Stimulated activated naive CD8-positive, alpha-beta T cell treated with anti-CD3 and anti-CD28 coated beads, Interleukin-15, Interleukin-2, amounts not matched to agents 100 U/mL and 50 U/mL, for 24 hours (primary cell): ENCODE measurements at regions not wholly inside any gene's neighbourhood (a gene's known extent, or its start where the extent isn't known, plus 50 kb on each side); places are given as distances from the start of the nearest gene placed in this dataset.
"Not testable (repeated sequence)": the region's sequence is repeated elsewhere in the genome, so short reads cannot be mapped to it uniquely, and the experiment has no call there.

Source experiments
- ATAC-seq: fragments of 150-1000 bp; cut with Tn5 transposase; one replicate; pipeline ENCODE4 v1.10.0; 2021
- DNase-seq: peaks from one replicate; pipeline ENCODE4 v3.0.0; 2021

DNA sequence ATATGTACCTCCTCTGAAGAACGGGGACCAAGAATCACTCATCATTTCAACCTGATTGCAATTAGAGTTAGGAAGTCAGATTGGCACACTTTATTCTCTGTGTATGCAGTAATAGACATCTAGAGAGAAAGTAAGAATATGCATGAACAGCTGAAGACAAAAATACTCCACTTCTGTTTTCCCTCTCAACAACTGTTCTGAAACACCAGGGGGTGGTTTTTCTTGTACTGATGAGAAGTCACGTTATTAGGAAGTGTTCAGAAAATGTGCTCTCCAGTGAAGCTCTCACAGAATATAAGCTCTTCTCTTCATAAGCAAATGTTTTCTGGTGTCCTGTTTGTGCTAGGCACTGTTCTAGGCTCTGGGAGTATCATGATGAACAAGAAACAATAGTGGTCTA, 531.7 kb upstream of the C9orf72 start:
- DNase-seq (no peak), ATAC-seq (no peak)

DNA sequence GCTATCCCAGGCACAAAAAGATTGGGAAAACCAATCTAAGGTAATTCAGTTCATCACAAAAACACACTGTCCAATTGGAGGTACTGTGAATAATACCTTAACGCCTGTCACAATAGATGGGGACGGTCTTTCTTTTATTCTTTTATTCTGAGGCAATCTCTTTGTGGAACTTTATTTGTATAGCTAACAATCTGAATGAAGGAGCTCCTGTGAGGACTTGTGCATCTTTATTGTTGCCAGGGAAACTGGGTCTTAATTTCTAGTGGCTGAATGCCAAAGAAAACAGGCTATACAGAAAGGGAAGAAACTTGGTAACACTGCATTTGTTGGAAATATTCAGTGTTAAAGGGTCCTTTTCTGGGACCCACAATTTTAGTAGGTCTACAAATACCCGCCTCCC, 546.9 kb upstream of the C9orf72 start:
- no peak for DNase-seq

GRCh38 chr9:28120626-28121025, 547.3 kb upstream of the C9orf72 start:
- DNase-seq, result no peak
- ATAC-seq, result no peak

More for the DNA sequence above, 546.9 kb upstream of the C9orf72 start:
- no peak for ATAC-seq

DNA sequence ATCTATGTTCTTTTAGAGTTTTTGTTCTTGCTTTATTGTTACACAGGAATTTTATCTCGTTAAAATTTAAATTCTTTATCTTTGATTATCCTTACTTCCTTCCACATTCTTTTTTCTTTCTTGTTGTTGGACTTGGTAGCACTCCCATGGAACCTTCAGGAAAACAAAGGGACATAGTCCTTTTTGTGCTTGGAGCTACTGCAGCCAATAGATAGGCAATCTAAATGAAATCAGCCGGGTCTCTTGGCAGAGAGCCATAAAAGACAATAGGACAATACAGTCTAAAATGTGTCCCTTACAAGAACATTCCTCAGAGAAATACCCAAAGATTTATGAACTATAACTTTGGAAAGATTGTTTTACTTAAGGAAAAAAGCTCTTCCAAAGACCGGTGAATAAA, 548.1 kb upstream of the C9orf72 start:
- ATAC-seq (no peak), DNase-seq (no peak)

DNA sequence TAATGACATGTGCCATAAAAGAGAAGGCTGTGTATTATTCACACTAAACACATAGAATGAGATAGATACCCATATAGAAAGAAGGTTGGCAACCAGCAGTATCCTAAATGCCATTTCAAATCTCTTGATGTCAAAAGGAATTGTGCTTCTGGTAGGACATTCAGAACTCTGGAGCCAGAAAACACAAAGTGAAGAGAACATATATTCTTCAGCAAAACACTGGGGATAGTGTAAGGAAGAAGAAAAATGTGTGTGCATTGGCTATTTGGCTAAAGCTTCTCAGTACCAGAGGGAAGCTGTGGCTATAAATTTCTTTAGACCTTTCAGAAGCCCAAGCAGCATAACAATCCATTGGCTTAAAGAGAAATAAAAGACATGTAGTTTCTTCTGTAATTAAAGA, 551.6 kb upstream of the C9orf72 start:
- no peak for DNase-seq

DNA sequence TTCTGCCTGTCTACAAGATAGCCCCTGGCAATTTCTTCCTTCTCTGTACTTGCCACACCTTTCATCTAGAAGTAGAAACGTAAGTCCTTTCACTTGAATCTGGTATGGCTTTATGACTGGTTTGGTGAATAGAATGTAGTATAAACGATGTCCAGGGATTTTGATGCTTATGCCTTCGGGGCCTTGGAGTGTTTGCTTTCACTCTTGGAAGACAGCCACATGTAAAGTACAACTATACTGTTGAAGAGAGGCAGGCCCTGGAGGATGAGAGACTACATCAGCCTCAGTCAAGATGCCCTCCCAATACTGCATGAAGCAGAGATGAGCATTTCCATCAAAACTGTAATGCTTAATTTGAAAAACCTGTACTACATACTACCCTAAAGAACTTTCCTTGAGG, 553.8 kb upstream of the C9orf72 start:
- ATAC-seq (no peak), DNase-seq (no peak)

More for the DNA sequence above, 551.6 kb upstream of the C9orf72 start:
- no peak for ATAC-seq

- ATAC-seq (no peak), DNase-seq (no peak)
Observed at GRCh38 chr9:28134446-28134976, 561.2 kb upstream of the C9orf72 start.

DNA sequence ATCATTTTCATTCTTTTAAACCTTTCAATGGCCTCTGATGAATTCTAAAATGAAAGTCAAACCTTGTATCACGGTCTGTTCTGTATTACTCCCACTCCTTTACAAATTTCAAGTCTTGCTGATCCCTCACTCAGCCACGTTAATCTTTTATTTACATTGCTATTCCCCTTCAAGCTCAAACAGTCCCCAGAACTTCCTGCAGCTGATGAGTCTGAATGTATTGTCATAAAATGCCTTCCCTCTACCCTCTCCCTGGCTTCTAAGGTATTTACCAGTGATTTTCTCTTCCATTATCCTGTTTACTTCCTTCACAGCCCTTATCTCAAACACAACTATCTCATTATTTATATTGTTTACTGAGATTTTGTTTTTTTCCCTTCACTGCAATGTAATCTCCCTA, 562.3 kb upstream of the C9orf72 start:
- DNase-seq, result no peak
- no peak for ATAC-seq

DNA sequence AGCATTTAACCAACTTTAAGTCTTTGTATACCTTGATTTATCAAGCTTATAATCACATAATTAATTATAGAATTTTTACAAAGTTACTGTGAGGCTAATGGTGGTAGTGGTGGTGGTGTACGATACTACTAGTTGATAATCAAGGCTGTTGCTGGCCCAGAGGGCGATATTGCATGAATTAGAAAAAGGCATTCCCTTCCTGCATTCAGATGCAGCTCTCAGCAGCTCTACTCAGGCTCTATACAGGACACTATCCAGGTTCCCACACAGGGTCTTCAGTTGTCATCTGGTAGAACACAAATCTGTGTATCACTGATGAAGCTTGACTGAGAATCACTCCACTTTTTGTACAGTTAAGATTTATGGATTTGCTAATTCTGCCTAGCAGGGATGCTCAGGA, 562.8 kb upstream of the C9orf72 start:
- ATAC-seq (no peak), DNase-seq (no peak)

DNA sequence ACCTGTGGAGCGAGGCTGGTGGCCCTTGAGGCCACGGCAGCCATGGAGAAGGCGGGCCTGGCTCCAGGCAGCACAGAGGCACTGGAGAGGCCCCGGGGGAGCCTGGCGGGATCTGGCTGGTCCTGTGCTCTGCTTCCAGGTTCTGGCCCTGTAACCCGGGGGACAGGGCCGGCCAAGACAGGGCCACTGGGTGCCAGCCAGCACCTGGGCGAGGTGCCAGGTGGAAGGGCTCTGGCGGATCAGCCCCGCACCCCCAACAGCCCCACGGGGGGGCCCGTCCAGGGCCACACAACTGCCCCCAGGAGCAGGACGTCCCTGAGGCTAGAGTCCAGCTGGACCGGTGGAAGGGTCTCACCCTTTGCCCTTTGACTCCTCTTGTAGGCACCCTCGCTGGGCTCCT, 574.1 kb upstream of the C9orf72 start:
- not testable (repeated sequence) for DNase-seq, ATAC-seq

DNA sequence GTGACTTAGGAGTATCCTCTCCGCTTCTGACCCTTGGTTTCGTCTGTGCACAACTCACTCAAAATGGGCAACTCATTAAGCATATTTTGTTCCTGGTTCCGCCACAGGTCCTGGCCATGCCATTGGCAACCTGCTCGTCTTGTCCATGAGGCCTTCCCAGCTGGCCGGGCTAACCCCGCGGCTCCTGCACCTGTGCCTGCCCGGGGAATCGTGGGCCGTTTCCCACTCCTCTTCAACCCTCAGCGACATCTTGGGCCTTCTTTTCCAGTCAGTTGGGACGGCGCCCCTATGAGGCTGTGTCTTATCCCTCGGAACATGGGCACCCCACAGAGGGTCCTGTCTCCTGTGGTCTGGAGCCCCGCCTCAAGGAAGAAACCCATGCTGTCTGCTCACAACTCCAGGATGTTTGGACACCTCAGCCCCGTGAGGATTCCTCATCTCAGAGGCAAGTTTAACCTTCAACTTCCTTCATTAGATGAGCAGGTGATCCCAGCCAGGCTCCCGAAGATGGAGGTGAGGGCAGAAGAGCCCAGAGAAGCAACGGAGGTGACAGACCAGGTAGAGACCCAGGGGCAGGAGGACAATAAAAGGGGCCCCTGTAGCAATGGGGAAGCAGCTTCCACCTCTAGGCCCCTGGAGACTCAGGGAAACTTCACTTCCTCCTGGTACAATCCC, 574.8 kb upstream of the C9orf72 start:
- DNase-seq, ATAC-seq: not testable (repeated sequence)

DNA sequence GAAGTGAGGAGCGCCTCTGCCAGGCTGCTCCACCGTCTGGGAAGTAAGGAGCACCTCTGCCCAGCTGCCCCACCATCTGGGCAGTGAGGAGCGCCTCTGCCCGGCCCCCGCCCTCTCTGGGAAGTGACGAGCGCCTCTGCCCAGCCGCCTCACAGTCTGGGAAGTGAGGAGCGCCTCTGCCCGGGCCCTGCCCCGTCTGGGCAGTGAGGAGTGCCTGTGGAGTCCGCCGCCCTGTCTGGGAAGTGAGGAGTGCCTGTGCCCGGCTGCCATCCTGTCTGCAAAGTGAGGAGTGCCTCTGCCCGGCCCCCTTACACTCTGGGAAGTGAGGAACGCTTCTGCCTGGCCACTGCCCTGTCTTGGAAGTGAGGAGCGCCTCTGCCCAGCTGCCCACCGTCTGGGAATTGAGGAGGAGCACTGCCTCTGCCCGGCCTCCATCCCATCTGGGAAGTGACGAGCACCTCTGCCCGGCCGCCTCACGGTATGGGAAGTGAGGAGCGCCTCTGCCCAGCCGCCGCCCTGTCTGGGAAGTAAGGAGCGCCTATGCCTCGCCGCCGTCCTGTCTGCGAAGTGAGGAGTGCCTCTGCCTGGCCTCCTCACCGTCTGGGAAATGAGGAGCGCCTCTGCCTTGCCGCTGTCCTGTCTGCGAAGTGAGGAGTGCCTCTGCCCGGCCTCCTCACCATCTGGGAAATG, 576.2 kb upstream of the C9orf72 start:
- not testable (repeated sequence) for DNase-seq, ATAC-seq

- ATAC-seq, result no peak
- no peak for DNase-seq
Observed at GRCh38 chr9:28155067-28155466, 581.8 kb upstream of the C9orf72 start.

DNA sequence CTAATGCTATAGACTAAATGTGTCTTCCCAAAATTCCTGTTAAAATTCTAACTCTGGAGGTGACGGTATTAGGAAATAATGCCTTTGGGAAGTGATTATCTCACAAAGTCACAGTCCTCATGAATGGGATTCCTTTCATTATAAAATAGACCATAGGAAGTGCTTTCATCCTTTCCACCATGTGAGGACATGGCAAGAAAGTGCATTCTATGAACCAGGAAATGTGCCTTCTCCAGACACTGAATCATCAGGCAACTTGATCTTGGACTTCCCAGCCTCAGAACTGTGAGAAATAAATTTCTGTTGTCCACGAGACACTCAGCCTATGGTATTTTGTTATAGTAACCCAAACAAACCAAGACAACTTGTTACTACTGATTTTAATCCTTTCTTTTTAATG, 582.4 kb upstream of the C9orf72 start:
- DNase-seq (no peak), ATAC-seq (no peak)

- DNase-seq (no peak), ATAC-seq (no peak)
Observed at GRCh38 chr9:28158451-28158850, 585.2 kb upstream of the C9orf72 start.

DNA sequence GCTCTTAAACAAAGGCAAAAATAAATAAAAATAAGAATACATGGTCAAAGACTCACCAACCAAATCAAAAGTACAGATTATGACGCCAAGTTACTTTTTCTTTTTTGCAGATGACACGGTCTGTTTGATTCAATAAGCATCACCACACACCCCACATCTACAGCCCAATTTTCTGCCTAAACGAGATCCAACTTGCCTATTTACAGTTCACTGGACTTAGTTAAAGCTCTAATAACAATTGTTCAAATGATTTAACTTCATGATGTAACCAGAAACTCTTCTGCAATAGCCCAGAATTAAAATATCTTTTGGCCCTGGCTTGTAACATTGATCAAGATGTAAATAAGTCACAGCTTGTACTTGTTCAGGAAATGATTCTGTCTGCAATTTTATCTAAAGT, 590.3 kb upstream of the C9orf72 start:
- DNase-seq (no peak), ATAC-seq (no peak)

GRCh38 chr9:28166179-28166578, 592.9 kb upstream of the C9orf72 start:
- ATAC-seq (no peak), DNase-seq (no peak)

DNA sequence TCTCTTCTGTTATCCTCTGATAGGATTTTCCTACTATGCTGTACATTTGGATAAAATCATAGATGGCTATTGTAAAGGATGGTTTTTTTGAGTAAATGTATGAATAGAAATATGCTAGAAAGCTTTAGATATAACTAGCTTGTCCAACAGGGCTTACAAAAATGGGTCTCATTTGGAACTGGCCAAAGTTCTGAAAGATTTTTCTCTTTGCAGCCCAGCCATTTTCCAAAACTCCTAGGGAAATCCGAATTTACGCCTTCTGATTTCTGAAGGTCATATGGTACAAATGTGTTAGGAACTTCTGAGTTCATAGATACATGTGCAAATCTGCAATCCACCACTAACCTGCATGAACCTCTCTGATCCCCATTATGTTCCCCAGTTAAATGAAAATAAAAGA, 603.9 kb upstream of the C9orf72 start:
- no peak for DNase-seq
- no peak for ATAC-seq

- DNase-seq, result no peak
- no peak for ATAC-seq
Observed at GRCh38 chr9:28177925-28178324, 604.6 kb upstream of the C9orf72 start.

DNA sequence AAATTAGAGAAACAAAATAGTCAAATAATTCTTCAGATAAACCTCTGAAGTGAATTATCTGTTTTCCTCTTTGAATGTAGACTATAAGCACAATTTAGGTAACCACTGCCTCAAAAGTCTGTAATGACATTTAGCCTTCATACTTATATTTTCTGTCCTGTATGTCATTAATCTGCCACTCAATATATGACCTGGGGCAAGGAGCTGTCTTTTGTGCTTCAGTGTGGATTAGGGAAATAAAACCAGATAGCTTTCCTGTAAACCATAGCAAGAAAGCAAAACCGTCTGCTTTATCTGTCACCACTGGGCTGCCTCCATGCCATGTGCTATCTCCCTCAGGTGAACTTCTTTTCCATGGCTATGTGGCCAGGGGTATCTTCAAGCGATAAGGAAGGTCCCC, 606.6 kb upstream of the C9orf72 start:
- no peak for DNase-seq
- ATAC-seq, result no peak

- ATAC-seq (no peak), DNase-seq (no peak)
Observed at GRCh38 chr9:28190981-28191380, 617.7 kb upstream of the C9orf72 start.

DNA sequence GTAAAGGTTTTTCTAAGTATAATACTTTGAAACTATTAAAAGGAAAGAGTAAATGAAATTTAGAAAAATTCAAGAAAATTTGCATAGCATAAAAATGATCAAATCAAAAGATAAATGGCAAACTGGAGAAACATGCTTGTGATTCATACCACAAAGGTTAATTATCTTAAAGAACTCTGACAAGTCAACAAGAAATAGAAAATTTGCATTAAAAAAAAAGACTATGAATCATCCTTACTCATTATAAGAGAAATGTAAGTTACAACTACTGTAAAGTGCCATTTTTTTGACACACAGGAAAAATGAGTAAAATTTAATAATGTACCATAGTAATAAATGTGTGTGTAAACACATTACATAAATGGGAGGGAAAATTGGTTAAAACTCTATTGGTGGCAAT, 624.4 kb upstream of the C9orf72 start:
- ATAC-seq, result no peak
- DNase-seq, result no peak

- ATAC-seq, result no peak
- DNase-seq, result no peak
Observed at GRCh38 chr9:28203036-28203435, 629.8 kb upstream of the C9orf72 start.

GRCh38 chr9:28206280-28206679, 633.0 kb upstream of the C9orf72 start:
- no peak for DNase-seq
- ATAC-seq, result no peak
